ENCODE measurements at regions not wholly inside any gene's neighbourhood (a gene's known extent, or its start where the extent isn't known, plus 50 kb on each side); places are given as distances from the start of the nearest gene placed in this dataset.

DNA sequence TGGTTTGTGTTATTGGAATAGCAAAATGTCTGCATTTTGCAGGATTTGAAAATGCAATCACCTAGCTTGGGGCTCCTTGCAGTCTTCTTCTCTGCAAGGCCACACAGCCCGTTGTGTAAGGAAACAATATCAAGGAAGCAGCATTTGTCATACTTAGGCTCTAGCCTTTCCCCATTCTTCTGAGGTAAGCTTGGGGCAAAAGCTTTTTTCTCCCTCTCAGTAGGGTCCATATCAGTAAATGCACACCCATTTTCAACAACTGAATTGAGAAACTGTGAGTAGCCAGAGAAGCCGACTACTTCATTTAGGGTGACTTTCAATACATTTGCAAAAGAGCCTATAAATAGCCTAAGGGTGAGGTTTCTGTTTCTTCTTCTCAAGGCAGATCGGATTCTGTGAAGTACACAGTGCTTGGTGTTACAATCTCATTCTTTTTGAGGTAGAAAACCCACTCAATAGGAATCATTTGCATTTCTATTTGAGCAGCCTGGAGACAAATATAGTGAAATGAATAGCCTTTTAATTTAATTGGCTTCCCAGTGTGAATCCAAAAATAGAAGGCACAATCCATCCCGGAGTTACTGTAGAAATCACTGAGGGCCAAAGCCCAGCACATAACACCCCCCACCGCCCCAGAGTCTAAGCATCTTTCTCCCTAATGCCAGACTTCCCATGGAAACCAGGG, 61.8 kb downstream of the BTBD3 start:
- TF ChIP-seq CTCF (IDR thresholded peaks at IDR 0.05) = no peak
- TF ChIP-seq POLR2A (IDR thresholded peaks at IDR 0.05) = no peak
